ENCODE measurements at regions not wholly inside any gene's neighbourhood (a gene's known extent, or its start where the extent isn't known, plus 50 kb on each side); places are given as distances from the start of the nearest gene placed in this dataset.

- Histone ChIP-seq H3K4me1 (no peaks in the 10 kb centered on the region), H3K79me2 (no peaks in the 10 kb centered on the region), H3K4me2 (ENCODE audit: low read length) (no peak overlapping the region), H3K9me3 (ENCODE audit: control insufficient read depth, low read length) (no peaks in the 10 kb centered on the region), H3K36me3 (ENCODE audit: control insufficient read depth, insufficient read depth, low read length) (no peaks in the 10 kb centered on the region), H3K27me3 (ENCODE audit: control insufficient read depth, insufficient read depth, low read length) (no peaks in the 10 kb centered on the region), H3K27ac (no peak overlapping the region), H3K4me3 (ENCODE audit: low read depth, low read length) (no peak overlapping the region), H2AFZ (no peak overlapping the region), H3K9ac (no peak overlapping the region)
- TF ChIP-seq, protein P1, sequence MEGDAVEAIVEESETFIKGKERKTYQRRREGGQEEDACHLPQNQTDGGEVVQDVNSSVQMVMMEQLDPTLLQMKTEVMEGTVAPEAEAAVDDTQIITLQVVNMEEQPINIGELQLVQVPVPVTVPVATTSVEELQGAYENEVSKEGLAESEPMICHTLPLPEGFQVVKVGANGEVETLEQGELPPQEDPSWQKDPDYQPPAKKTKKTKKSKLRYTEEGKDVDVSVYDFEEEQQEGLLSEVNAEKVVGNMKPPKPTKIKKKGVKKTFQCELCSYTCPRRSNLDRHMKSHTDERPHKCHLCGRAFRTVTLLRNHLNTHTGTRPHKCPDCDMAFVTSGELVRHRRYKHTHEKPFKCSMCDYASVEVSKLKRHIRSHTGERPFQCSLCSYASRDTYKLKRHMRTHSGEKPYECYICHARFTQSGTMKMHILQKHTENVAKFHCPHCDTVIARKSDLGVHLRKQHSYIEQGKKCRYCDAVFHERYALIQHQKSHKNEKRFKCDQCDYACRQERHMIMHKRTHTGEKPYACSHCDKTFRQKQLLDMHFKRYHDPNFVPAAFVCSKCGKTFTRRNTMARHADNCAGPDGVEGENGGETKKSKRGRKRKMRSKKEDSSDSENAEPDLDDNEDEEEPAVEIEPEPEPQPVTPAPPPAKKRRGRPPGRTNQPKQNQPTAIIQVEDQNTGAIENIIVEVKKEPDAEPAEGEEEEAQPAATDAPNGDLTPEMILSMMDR (IDR thresholded peaks at IDR 0.05) = no peak
Observed at GRCh38 chr12:118607831-118608230, 231.5 kb downstream of the SUDS3 start.

- no peak overlapping the region for H3K9ac ChIP-seq
- H3K27ac ChIP-seq = no peak overlapping the region
- no peak overlapping the region for H2AFZ ChIP-seq
- no peaks in the 10 kb centered on the region for H3K36me3 ChIP-seq (ENCODE audit: control insufficient read depth, insufficient read depth, low read length)
- no peak overlapping the region for H3K4me3 ChIP-seq (ENCODE audit: low read depth, low read length)
- no peaks in the 10 kb centered on the region for H3K4me1 ChIP-seq
- TF ChIP-seq, protein P1 (IDR thresholded peaks at IDR 0.05) = no peak
- H3K79me2 ChIP-seq = no peaks in the 10 kb centered on the region
- H3K4me2 ChIP-seq (ENCODE audit: low read length) = no peak overlapping the region
- H3K9me3 ChIP-seq (ENCODE audit: control insufficient read depth, low read length) = no peaks in the 10 kb centered on the region
- H3K27me3 ChIP-seq (ENCODE audit: control insufficient read depth, insufficient read depth, low read length) = no peaks in the 10 kb centered on the region
Observed at GRCh38 chr12:118608770-118609344, 232.5 kb downstream of the SUDS3 start.

DNA sequence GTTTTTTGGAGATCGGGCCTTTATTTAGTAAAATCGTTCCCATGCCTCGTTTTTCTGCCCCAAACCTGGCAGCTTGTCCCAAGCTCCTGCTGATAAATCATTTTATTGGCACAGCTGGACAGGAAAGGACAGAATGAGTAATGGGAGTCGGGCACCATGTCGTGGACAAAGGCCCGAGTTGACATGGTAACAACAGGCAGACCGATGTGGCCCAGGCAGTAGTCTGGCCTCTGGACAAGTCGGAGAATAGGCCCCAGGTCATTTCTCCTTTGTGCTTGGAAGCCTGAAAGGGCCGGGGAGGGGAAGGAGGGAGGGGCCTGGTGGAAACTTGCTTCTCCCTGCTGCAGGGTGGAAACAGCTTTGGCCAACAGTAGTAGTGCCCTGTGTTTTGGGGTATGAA lies 234.9 kb downstream of the SUDS3 start:
- no peaks in the 10 kb centered on the region for H3K27me3 ChIP-seq (ENCODE audit: control insufficient read depth, insufficient read depth, low read length)
- no peaks in the 10 kb centered on the region for H3K36me3 ChIP-seq (ENCODE audit: control insufficient read depth, insufficient read depth, low read length)
- H3K9ac ChIP-seq = no peak overlapping the region
- H3K9me3 ChIP-seq (ENCODE audit: control insufficient read depth, low read length) = no peaks in the 10 kb centered on the region
- TF ChIP-seq, protein P1 (IDR thresholded peaks at IDR 0.05) = no peak
- no peaks in the 10 kb centered on the region for H3K4me1 ChIP-seq
- no peaks in the 10 kb centered on the region for H3K79me2 ChIP-seq
- H2AFZ ChIP-seq = no peak overlapping the region
- H3K4me2 ChIP-seq (ENCODE audit: low read length) = no peak overlapping the region
- H3K27ac ChIP-seq = no peak overlapping the region
- no peak overlapping the region for H3K4me3 ChIP-seq (ENCODE audit: low read depth, low read length)

DNA sequence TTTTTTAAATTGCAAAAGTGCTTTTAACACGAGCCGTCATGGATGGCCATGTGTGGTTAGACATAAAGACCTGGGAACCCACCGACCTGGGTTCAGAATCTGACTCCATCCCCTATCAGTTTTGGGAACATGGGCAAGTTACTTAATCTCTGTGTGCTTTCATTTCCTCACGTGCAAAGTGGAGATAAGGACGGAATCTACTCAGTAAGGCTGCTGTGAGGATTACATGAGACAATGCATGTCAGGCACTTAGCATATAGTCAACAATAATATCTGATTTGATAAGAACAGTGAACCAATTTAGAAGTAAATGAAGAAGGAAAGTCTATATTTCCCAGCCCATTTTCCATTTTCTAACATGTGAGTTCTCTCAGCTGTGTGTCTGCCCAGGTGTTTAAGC lies 235.4 kb downstream of the SUDS3 start:
- Histone ChIP-seq H3K9me3 (ENCODE audit: control insufficient read depth, low read length) (no peaks in the 10 kb centered on the region), H3K4me2 (ENCODE audit: low read length) (no peak overlapping the region), H3K4me3 (ENCODE audit: low read depth, low read length) (no peak overlapping the region), H3K36me3 (ENCODE audit: control insufficient read depth, insufficient read depth, low read length) (no peaks in the 10 kb centered on the region), H3K27ac (no peak overlapping the region), H3K27me3 (ENCODE audit: control insufficient read depth, insufficient read depth, low read length) (no peaks in the 10 kb centered on the region), H3K4me1 (no peaks in the 10 kb centered on the region), H2AFZ (no peak overlapping the region), H3K9ac (no peak overlapping the region), H3K79me2 (no peaks in the 10 kb centered on the region)
- TF ChIP-seq, protein P1 (IDR thresholded peaks at IDR 0.05) = no peak
